ENCODE measurements at regions not wholly inside any gene's neighbourhood (a gene's known extent, or its start where the extent isn't known, plus 50 kb on each side); places are given as distances from the start of the nearest gene placed in this dataset.
A peak's percentile ranks its signal among the peaks of the same experiment; 100 is the strongest.

- DNase-seq: no peak
These were observed 108.1 kb downstream of the DHX15 start for GRCh38 chr4:24476282-24476681.

- DNase-seq: no peak
These were observed 108.6 kb downstream of the DHX15 start for GRCh38 chr4:24475756-24476155.

- peak in 1 of 2 experiments; percentile 9 for DNase-seq
These were observed 111.0 kb downstream of the DHX15 start for GRCh38 chr4:24473309-24473721.

DNA sequence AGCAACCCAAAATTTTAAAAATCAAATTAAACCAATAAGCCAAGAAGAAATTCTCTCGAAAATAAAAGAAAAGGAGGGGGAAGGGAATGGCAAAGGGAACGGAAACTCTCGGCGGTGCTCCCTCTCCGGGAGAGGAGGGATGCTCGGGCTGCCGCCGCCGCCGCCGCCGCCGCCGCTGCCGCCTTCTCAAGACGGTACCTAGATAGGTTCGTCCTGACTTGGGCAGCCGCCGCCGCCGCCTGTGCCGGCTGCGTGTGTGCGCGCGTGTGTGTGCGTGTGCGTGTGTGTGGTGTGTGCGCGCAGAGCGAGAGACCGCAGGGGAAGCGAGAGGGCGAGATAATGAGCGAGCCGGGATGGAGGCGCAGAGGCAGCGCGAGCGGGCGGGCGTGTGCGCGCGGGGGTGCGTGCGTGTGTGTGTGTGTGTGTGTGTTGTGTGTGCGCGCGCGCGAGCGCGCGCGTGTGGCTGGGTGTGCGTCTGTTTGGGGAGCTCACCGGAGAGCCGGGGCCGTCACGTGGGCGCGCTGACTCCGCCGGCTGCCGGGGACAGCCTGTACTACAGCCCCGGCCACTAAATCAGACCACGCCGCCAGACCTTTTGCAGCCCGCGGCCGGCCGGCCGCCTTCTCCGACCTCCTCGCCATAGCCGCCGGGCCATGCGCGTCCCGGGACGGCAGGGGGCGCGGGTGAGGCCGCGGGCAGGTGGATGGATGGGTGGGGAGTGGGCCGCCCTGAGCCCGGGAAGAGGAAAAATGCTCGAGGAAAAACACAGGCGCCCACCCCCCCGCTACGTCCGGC lies 111.6 kb downstream of the DHX15 start:
- DNase-seq: peak; percentile 74 to 75

DNA sequence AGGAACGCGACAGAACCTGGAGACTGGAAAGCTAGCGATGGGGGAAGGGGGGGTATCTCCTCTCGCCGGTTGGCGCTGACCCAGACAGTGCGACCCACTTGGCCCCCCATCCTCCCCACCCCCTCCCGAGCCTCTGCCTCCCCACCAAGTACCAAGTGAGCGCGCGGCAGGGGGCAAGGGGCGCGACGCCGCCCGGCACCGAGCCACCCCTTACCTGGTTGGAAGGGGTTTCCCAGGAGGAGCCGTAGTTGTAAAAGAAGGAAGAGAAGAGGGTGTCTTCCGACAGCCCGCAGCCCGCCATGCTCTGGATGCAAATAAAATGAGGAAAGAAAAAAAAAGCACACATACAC lies 112.2 kb downstream of the DHX15 start:
- DNase-seq: no peak

DNA sequence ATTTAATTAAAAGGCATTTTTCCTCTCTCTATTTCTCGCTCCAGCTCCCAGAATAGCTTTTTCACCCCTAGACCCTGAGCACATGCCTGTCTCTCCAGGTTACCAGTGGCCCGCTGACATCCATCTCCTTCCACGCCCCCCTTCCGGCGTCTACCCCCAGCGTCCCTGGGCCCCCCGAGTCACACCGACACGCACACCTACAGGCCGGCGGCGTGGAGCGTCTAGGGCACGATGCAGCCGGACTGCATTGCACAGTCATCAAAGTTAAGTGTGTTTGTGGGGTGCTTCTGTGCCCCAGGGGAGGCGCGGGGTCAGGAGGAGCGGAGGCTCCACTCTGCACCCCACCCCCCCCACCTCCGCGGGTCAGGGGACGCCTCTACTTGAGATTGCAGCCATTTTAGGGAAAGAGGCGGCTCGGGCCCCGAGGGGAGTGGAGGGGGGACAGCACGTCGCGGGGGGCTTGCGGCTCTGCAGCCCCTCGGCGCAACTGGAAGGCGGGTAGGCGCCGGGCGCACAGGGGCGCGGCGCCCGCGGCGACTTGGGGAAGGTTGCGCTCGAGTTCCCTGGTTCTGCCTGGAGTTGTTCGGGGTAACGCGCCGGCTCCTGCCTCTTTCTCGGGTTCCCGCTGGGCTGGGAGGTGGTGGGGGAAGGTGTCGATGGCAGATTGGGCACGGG lies 112.7 kb downstream of the DHX15 start:
- DNase-seq: no peak

- DNase-seq: peak; percentile 23 to 27
These were observed 113.5 kb downstream of the DHX15 start for GRCh38 chr4:24470666-24471485.

- DNase-seq: no peak
These were observed 116.3 kb downstream of the DHX15 start for GRCh38 chr4:24468071-24468470.

- DNase-seq: no peak
These were observed 119.8 kb downstream of the DHX15 start for GRCh38 chr4:24464566-24464965.

DNA sequence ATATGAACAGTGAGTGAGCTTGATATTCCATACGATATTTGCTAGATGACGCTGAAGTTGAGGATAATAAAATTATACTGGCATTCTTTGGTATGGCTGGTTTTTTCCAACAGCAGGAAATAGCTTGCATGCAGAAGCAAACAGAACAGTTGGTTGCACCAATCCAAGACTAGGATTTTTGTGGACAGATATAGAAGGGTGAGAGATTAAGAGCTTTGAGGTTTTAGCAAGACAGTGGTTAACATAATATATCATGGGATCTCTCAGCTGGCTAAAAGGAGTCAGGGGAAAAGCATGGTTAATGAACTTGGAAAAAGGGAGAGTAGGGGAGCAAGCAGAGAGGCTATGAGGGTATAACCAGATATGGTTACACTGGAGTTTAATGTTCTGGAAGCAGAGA lies 127.9 kb downstream of the DHX15 start:
- no peak for DNase-seq

- DNase-seq: no peak
These were observed 130.4 kb downstream of the DHX15 start for GRCh38 chr4:24453951-24454350.

- no peak for DNase-seq
These were observed 132.5 kb downstream of the DHX15 start for GRCh38 chr4:24451870-24452269.

GRCh38 chr4:24443200-24443599 lies 141.2 kb downstream of the DHX15 start:
- no peak for DNase-seq

DNA sequence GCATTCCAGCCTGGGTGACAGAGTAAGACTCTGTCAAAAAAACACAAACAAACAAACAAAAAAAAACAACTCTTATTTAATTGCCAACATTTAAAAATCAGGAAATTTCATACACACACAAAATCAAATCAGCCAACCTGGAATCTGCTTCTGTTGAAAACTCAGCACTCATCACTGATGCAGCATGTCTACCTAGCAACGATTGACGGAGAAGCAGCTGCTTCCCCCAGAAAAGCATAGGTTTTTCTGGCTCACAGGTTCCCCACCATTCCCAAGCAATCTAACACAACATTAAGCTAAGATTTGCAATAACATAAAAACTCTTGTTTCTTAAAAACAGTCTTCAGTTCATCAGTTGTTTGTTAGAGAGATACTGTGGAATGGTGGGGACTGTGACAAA lies 143.6 kb downstream of the DHX15 start:
- DNase-seq: no peak

- DNase-seq: no peak
These were observed 150.1 kb downstream of the DHX15 start for GRCh38 chr4:24434241-24434640.

- no peak for DNase-seq
These were observed 150.7 kb downstream of the DHX15 start for GRCh38 chr4:24433515-24434214.

- DNase-seq: no peak
These were observed 155.5 kb downstream of the DHX15 start for GRCh38 chr4:24428850-24429249.

GRCh38 chr4:24426557-24426956 lies 157.8 kb downstream of the DHX15 start:
- DNase-seq: no peak

DNA sequence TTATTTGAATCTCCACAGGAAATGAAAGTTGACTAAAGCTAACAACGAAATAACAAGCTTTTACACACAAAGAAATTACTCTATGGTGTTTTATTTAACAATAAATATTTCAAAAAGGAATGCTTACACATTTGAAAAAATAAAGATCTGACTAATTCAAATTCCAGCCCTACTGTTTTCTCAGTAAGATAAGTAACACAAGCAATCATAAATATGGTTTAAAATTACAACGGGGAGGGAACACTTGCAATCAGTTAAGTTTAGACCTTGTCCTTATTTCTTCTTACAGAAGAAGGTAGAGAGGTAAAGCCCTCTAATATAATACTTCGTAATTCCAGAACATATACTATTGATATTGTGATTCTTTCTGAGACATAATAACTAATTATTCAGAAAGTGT lies 158.5 kb downstream of the DHX15 start:
- DNase-seq: no peak

GRCh38 chr4:24423670-24424069 lies 160.7 kb downstream of the DHX15 start:
- no peak for DNase-seq

DNA sequence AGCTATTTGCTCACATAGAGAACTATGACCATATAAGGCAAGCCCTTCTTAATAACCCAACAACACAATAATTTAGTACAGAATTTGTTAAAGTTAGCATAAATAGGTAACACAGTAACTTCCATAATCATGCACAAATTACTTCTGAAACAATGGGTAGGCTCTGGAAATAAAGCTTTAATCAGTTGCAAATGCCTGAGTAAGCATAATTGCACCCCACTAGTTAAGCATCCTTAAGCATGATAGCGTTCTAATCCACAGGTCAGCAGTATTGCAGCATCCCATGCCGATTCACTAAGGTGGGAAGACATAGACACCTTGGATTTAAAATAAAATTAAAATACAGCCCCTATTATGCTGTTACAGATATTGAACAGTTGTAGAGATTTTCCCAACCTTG lies 161.7 kb downstream of the DHX15 start:
- DNase-seq: no peak

DNA sequence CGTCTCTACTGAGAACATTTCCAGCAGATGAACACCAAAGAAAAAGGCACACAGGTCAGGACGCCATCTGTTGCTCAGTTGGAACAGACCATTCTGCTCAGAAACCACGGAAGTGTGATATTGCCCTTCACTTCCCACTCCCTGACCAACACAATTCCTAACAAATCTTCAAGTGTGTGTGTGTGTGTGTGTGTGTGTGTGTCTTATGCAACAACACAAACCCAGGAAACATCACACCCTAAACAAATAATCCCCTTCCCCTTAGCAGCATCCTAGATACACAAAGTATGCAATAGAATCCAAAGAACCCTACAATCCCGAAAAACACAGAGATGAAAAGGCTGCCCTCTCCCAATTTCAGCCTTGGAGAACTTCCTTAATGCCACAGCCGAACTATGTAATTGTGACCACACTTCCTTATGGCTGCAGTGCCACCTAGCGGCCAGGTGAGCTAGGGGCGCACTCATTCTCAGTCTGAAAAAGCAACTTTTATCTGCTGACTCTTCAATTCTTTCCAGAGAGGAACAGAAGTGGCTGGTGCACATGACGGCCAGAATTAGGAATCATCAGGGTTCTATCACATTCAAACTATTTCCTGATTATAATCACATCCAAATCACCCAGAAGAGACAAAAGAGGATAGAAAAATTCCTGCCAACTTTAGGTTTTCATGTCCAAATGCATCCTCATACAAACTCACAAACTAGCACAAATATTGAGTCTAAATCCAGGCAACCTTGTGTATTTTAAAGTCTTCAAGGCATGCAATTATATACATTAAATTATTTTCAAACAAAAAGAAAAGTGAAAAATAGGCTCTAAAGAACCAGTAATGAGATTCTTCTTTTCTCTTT lies 164.9 kb downstream of the DHX15 start:
- DNase-seq: peak; percentile 75 to 78
